ENCODE measurements at regions not wholly inside any gene's neighbourhood (a gene's known extent, or its start where the extent isn't known, plus 50 kb on each side); places are given as distances from the start of the nearest gene placed in this dataset.

- no peak for ATAC-seq
These were observed 186.3 kb upstream of the ATP11B start for GRCh38 chr3:182606905-182607504.

- ATAC-seq: no peak
These were observed 184.5 kb upstream of the ATP11B start for GRCh38 chr3:182608832-182609231.

GRCh38 chr3:182609575-182610156, 183.6 kb upstream of the ATP11B start:
- no peak for ATAC-seq

- no peak for ATAC-seq
These were observed 181.0 kb upstream of the ATP11B start for GRCh38 chr3:182612332-182612731.

GRCh38 chr3:182617500-182617899, 175.8 kb upstream of the ATP11B start:
- no peak for ATAC-seq

GRCh38 chr3:182618085-182618732, 175.1 kb upstream of the ATP11B start:
- ATAC-seq: no peak

GRCh38 chr3:182618981-182619591, 174.2 kb upstream of the ATP11B start:
- no peak for ATAC-seq

- no peak for ATAC-seq
These were observed 172.4 kb upstream of the ATP11B start for GRCh38 chr3:182620723-182621434.

GRCh38 chr3:182621435-182622240, 171.7 kb upstream of the ATP11B start:
- ATAC-seq: no peak

GRCh38 chr3:182622241-182622545, 171.1 kb upstream of the ATP11B start:
- ATAC-seq: no peak

- ATAC-seq: no peak
These were observed 166.5 kb upstream of the ATP11B start for GRCh38 chr3:182626484-182627467.

GRCh38 chr3:182628531-182628930, 164.8 kb upstream of the ATP11B start:
- ATAC-seq: no peak

GRCh38 chr3:182629521-182629920, 163.8 kb upstream of the ATP11B start:
- no peak for ATAC-seq

GRCh38 chr3:182631183-182632076, 161.9 kb upstream of the ATP11B start:
- ATAC-seq: no peak

GRCh38 chr3:182632077-182632393, 161.3 kb upstream of the ATP11B start:
- no peak for ATAC-seq

- ATAC-seq: no peak
These were observed 160.1 kb upstream of the ATP11B start for GRCh38 chr3:182633186-182633585.

GRCh38 chr3:182636646-182637045, 156.7 kb upstream of the ATP11B start:
- no peak for ATAC-seq

- ATAC-seq: no peak
These were observed 155.8 kb upstream of the ATP11B start for GRCh38 chr3:182637350-182638110.

- no peak for ATAC-seq
These were observed 149.3 kb upstream of the ATP11B start for GRCh38 chr3:182644013-182644412.
